B cell (primary cell): ENCODE measurements at regions not wholly inside any gene's neighbourhood (a gene's known extent, or its start where the extent isn't known, plus 50 kb on each side); places are given as distances from the start of the nearest gene placed in this dataset.

ENCODE experiments used
- ATAC-seq: fragments of 200-7000 bp; cut with Tn5 transposase; one replicate; pipeline ENCODE4 v1.10.0; 2021; ENCODE audit warnings: low read depth, mild to moderate bottlenecking, moderate number of reproducible peaks, moderate library complexity
- CTCF ChIA-PET: fragments of 350-600 bp; sonication (Branson Sonifier 250); formaldehyde crosslinking; loops from one replicate; lab custom pipeline; 2021; ENCODE audit warnings: antibody characterized with exemption, inconsistent platforms; lab: Charles Lee
- POLR2A ChIA-PET: fragments of 350-600 bp; sonication (Branson Sonifier 250); formaldehyde crosslinking; loops from one replicate; lab custom pipeline; 2021; ENCODE audit warnings: antibody characterized with exemption; lab: Charles Lee
- DNase-seq: peaks from one replicate; pipeline ENCODE4 v3.0.0; 2013
- H2AFZ ChIP-seq: 2 replicates; pipeline ENCODE4 v1.6.1; 2012; ENCODE audit warnings: mild to moderate bottlenecking, low read depth, low read length; ENCODE audit not compliant: insufficient read depth, poor library complexity, severe bottlenecking
- H3K27ac ChIP-seq, 2 donors: 1 replicate in 1 of 2; 2 replicates in 1 of 2; pipeline ENCODE4 v1.5.1; 2012 to 2013; ENCODE audit warnings: low read length in 2 of 2, mild to moderate bottlenecking in 2 of 2, moderate library complexity in 1 of 2
- H3K27me3 ChIP-seq, 4 experiments: fragments of 200-600 bp in 1 of 4; sonication (generic) in 1 of 4; replicated peaks in 1 of 4; 1 replicate in 2 of 4; 2 replicates in 2 of 4; pipeline versions ENCODE4 v1.6.1 to v1.7.0; 2013 to 2016; ENCODE audit warnings: low read length in 3 of 4, mild to moderate bottlenecking in 2 of 4, mixed read lengths in 1 of 4, moderate library complexity in 1 of 4; ENCODE audit not compliant: insufficient read depth in 4 of 4, control insufficient read depth in 3 of 4; ENCODE audit errors: control extremely low read depth in 1 of 4
- H3K36me3 ChIP-seq, 2 experiments: replicated peaks in 1 of 2; 1 replicate in 1 of 2; 2 replicates in 1 of 2; pipeline versions ENCODE4 v1.6.1 to v1.7.1; 2013; ENCODE audit warnings: low read length in 1 of 2; ENCODE audit not compliant: insufficient read depth in 2 of 2, control insufficient read depth in 1 of 2; ENCODE audit errors: control extremely low read depth in 1 of 2, extremely low read depth in 1 of 2
- H3K4me1 ChIP-seq, 2 donors: fragments of 200-600 bp in 1 of 2; sonication (generic) in 1 of 2; 1 replicate in 1 of 2; 2 replicates in 1 of 2; pipeline versions ENCODE4 v1.5.1 to v1.6.1; 2013 to 2017; ENCODE audit warnings: low read length in 2 of 2; ENCODE audit not compliant: control insufficient read depth in 2 of 2, insufficient read depth in 2 of 2
- H3K4me2 ChIP-seq: replicated peaks from 2 replicates; pipeline ENCODE3; 2012; ENCODE audit warnings: mild to moderate bottlenecking, low read depth, low read length; ENCODE audit not compliant: poor library complexity, severe bottlenecking
- H3K4me3 ChIP-seq, 5 experiments: fragments of 200-600 bp in 1 of 5; sonication (generic) in 1 of 5; 1 replicate in 3 of 5; 2 replicates in 2 of 5; pipeline versions ENCODE4 v1.5.1 to v1.7.0; 2011 to 2016; ENCODE audit warnings: low read length in 4 of 5, mild to moderate bottlenecking in 4 of 5, low read depth in 2 of 5, control low read depth in 1 of 5, moderate library complexity in 1 of 5; ENCODE audit not compliant: insufficient read depth in 1 of 5; ENCODE audit errors: control extremely low read depth in 1 of 5, extremely low read depth in 1 of 5
- H3K79me2 ChIP-seq: fragments of 200-600 bp; sonication (generic); one replicate; pipeline ENCODE4 v1.6.0; 2016; ENCODE audit warnings: low read length; ENCODE audit not compliant: control insufficient read depth, insufficient read depth
- H3K9ac ChIP-seq: fragments of 200-600 bp; sonication (generic); 2 replicates; pipeline ENCODE4 v1.6.1; 2017; ENCODE audit warnings: mild to moderate bottlenecking, low read length, moderate library complexity
- H3K9me3 ChIP-seq, 3 donors: one replicate each; pipeline versions ENCODE4 v1.6.1 to v1.7.1; 2013; ENCODE audit warnings: low read length in 2 of 3; ENCODE audit not compliant: control insufficient read depth in 2 of 3, insufficient read depth in 1 of 3; ENCODE audit errors: control extremely low read depth in 1 of 3
- H4K20me1 ChIP-seq: 2 replicates; pipeline ENCODE4 v1.6.0; 2012; ENCODE audit warnings: mild to moderate bottlenecking, low read length; ENCODE audit not compliant: insufficient read depth, control insufficient read depth, poor library complexity, severe bottlenecking
- H3K27ac Mint-ChIP-seq: one replicate; pipeline ENCODE4 v1.8.0; 2021; ENCODE audit warnings: mixed read lengths
- H3K27me3 Mint-ChIP-seq: one replicate; pipeline ENCODE4 v1.8.0; 2021; ENCODE audit warnings: mixed read lengths
- H3K4me1 Mint-ChIP-seq: one replicate; pipeline ENCODE4 v1.8.0; 2021; ENCODE audit warnings: mixed read lengths
- H3K4me3 Mint-ChIP-seq: one replicate; pipeline ENCODE4 v1.8.0; 2021; ENCODE audit warnings: mixed read lengths
- H3K9me3 Mint-ChIP-seq: one replicate; pipeline ENCODE4 v1.8.0; 2022; ENCODE audit warnings: mixed read lengths; ENCODE audit not compliant: insufficient read depth
- EZH2 ChIP-seq: IDR thresholded peaks from 2 replicates; pipeline ENCODE4 v1.6.1; 2012; ENCODE audit warnings: borderline replicate concordance, low read depth, mild to moderate bottlenecking, moderate library complexity, low read length; ENCODE audit not compliant: insufficient read depth, poor library complexity, severe bottlenecking
- WGBS: methylation state at CpG from one replicate; pipeline ENCODE4 v1.1.5; 2013; ENCODE audit warnings: missing lambda C conversion rate; ENCODE audit not compliant: insufficient coverage; 5-methylcytosine and 5-hydroxymethylcytosine counted together
- intact Hi-C: fragments of 100-400 bp; cut with micrococcal nuclease; formaldehyde crosslinking; loops from one replicate; pipeline ENCODE4 v1.10.0; 2022
- TF ChIP-seq, protein P1 (sequence below): fragments of 200-600 bp; IDR thresholded peaks from one replicate; pipeline ENCODE4 v1.8.0; 2022; ENCODE audit warnings: antibody characterized with exemption, mild to moderate bottlenecking

DNA sequence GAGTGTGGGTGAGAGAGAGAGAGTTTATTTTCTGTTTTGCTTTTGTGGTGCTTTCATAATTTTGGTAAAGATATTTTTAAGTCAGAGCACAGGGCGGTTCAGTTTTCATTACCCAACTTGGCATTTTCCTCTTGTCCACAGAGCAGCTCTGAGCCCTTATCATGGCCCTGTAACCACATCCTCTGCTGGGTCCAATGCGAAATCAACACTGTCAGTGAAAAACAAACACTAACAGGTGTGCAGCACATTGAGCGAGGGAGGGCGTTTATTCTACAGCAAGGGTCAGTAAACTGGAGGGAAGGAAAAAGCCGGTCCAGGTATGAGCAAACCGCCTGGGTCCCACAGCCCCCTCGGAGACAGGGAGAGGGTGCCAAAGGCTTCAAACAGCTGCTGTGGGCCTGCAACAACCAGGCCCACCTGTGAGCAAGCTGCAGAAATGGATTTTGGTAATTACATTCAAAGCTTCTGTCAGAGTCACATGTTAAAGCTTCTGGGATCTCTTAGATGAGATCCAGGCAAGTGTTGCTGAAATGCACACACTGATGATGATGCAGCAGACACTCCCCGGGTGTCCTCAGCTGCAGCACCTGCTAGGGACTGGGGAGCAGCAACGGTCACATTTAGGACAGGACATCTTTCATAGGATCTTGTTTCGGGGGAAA lies 132.7 kb upstream of the DYRK2 start:
- no peak overlapping the region for H3K27ac ChIP-seq
- peak overlapping the region; percentile 58 for H3K4me2 ChIP-seq
- H3K9ac ChIP-seq, result peak overlapping the region; percentile 23
- ATAC-seq, result peak; percentile 73
- peaks cover 16% of the 10 kb centered on the region for H3K4me1 Mint-ChIP-seq
- H3K9me3 ChIP-seq, result no peaks in the 10 kb centered on the region
- intact Hi-C loops, result no loop called here
- DNase-seq, result peak; percentile 36
- no peaks in the 10 kb centered on the region for H3K9me3 Mint-ChIP-seq
- H4K20me1 ChIP-seq, result no peaks in the 10 kb centered on the region
- H3K27ac Mint-ChIP-seq, result peak overlapping the region; percentile 0
- no peak overlapping the region for H3K4me3 ChIP-seq
- ChIA-PET POLR2A (no interaction called here), CTCF (interaction anchor here (1.0 kb wide), 1 partner anchor 115 kb away, joined by 3 read pairs; no protein-coding TSS in a partner anchor)
- no peaks in the 10 kb centered on the region for H3K27me3 ChIP-seq
- H3K27me3 Mint-ChIP-seq, result peaks cover 2% of the 10 kb centered on the region
- TF ChIP-seq EZH2, result no peak
- TF ChIP-seq, protein P1, sequence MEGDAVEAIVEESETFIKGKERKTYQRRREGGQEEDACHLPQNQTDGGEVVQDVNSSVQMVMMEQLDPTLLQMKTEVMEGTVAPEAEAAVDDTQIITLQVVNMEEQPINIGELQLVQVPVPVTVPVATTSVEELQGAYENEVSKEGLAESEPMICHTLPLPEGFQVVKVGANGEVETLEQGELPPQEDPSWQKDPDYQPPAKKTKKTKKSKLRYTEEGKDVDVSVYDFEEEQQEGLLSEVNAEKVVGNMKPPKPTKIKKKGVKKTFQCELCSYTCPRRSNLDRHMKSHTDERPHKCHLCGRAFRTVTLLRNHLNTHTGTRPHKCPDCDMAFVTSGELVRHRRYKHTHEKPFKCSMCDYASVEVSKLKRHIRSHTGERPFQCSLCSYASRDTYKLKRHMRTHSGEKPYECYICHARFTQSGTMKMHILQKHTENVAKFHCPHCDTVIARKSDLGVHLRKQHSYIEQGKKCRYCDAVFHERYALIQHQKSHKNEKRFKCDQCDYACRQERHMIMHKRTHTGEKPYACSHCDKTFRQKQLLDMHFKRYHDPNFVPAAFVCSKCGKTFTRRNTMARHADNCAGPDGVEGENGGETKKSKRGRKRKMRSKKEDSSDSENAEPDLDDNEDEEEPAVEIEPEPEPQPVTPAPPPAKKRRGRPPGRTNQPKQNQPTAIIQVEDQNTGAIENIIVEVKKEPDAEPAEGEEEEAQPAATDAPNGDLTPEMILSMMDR, result no peak
- peaks cover 15 to 16% of the 10 kb centered on the region in 2 donors for H3K4me1 ChIP-seq
- no peaks in the 10 kb centered on the region for H3K79me2 ChIP-seq
- H3K36me3 ChIP-seq, result no peaks in the 10 kb centered on the region
- 22% methylated on average over 10 of the region's 10 CpGs for WGBS
- H3K4me3 Mint-ChIP-seq, result peak overlapping the region; percentile 46
- peak overlapping the region; percentile 52 for H2AFZ ChIP-seq

DNA sequence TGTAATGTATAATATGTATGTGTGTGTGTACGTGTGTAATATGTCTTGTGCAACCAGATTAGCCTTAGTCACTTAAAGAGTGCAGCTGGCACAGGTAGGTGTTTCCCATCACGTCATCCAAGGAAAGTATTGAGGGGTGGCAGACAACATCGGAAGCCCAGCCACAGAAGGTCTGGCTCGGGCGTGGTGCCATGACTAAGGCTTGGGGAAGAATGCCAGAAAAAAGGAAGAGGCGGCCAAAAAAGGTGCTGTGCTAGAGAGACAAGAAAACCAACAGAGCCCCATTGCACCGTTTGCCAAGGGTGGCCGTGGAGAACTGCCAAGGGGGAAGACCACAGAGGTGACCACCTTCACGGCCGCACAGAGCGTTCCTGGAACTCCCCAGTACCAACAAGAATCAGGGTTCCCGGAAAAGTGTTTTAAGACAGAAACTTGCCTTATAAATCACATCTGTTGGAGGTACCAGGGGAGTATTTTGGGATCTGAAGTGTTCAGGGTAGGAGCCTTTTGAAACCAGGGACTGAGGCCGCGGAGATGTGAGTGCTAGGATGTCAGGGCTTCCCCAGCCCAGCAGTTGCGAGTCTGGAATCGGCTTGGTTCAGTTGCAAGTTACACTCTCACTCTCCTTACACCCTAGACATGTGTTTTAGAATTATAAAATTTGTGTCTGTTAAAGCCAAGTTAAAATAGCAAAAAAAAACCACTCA lies 131.2 kb upstream of the DYRK2 start:
- CTCF ChIA-PET, result no interaction called here
- H3K4me1 ChIP-seq, result peaks cover 15 to 16% of the 10 kb centered on the region in 2 donors
- H3K4me2 ChIP-seq, result no peak overlapping the region
- H2AFZ ChIP-seq, result no peak overlapping the region
- no peaks in the 10 kb centered on the region for H3K79me2 ChIP-seq
- DNase-seq (no peak), ATAC-seq (no peak)
- TF ChIP-seq, protein P1, result no peak
- TF ChIP-seq EZH2, result no peak
- no peak overlapping the region for H3K9ac ChIP-seq
- H3K4me3 ChIP-seq, result no peak overlapping the region
- peaks cover 2% of the 10 kb centered on the region for H3K27me3 Mint-ChIP-seq
- no peaks in the 10 kb centered on the region for H4K20me1 ChIP-seq
- no peaks in the 10 kb centered on the region for H3K9me3 Mint-ChIP-seq
- no peak overlapping the region for H3K27ac Mint-ChIP-seq
- H3K4me1 Mint-ChIP-seq, result peaks cover 16% of the 10 kb centered on the region
- 74% methylated on average over 9 of the region's 16 CpGs for WGBS
- no peaks in the 10 kb centered on the region for H3K9me3 ChIP-seq
- H3K27me3 ChIP-seq, result no peaks in the 10 kb centered on the region
- intact Hi-C loops, result no loop called here
- H3K27ac ChIP-seq, result no peak overlapping the region
- no peak overlapping the region for H3K4me3 Mint-ChIP-seq
- POLR2A ChIA-PET, result no interaction called here
- no peaks in the 10 kb centered on the region for H3K36me3 ChIP-seq
